ENCODE measurements at regions not wholly inside any gene's neighbourhood (a gene's known extent, or its start where the extent isn't known, plus 50 kb on each side); places are given as distances from the start of the nearest gene placed in this dataset.
"Not testable (repeated sequence)": the region's sequence is repeated elsewhere in the genome, so short reads cannot be mapped to it uniquely, and the experiment has no call there.

- DNase-seq (ENCODE audit: unreplicated experiment), result no peak
- Mint-ChIP-seq H3K4me3 (ENCODE audit: unreplicated experiment) (no peak overlapping the region), H3K9me3 (ENCODE audit: unreplicated experiment) (no peaks in the 10 kb centered on the region), H3K27ac (ENCODE audit: low read depth, unreplicated experiment) (no peak overlapping the region), H3K27me3 (ENCODE audit: insufficient read depth, unreplicated experiment) (no peaks in the 10 kb centered on the region), H3K36me3 (ENCODE audit: insufficient read depth, unreplicated experiment) (no peaks in the 10 kb centered on the region), H3K4me1 (ENCODE audit: insufficient read depth, unreplicated experiment) (no peaks in the 10 kb centered on the region)
- CTCF ChIA-PET, result no interaction called here
- no peak for TF ChIP-seq CTCF (IDR thresholded peaks at IDR 0.05; ENCODE audit: unreplicated experiment)
- intact Hi-C loops (cut with micrococcal nuclease), result no loop called here
- no TSS peak for BruUV-seq (replicated peaks)
- POLR2A ChIA-PET, result no interaction called here
These were observed 85.5 kb upstream of the DTNBP1 start for GRCh38 chr6:15748341-15748740.

GRCh38 chr6:15747354-15747883, 84.6 kb upstream of the DTNBP1 start:
- no peak for DNase-seq (ENCODE audit: unreplicated experiment)
- Mint-ChIP-seq H3K4me3 (ENCODE audit: unreplicated experiment) (no peak overlapping the region), H3K27me3 (ENCODE audit: insufficient read depth, unreplicated experiment) (no peaks in the 10 kb centered on the region), H3K9me3 (ENCODE audit: unreplicated experiment) (no peaks in the 10 kb centered on the region), H3K27ac (ENCODE audit: low read depth, unreplicated experiment) (no peak overlapping the region), H3K4me1 (ENCODE audit: insufficient read depth, unreplicated experiment) (no peaks in the 10 kb centered on the region), H3K36me3 (ENCODE audit: insufficient read depth, unreplicated experiment) (no peaks in the 10 kb centered on the region)
- ChIA-PET POLR2A (no interaction called here), CTCF (interaction anchor here (1.0 kb wide), 1 partner anchor 56 kb away, joined by 4 read pairs; no protein-coding TSS in a partner anchor)
- intact Hi-C loops (cut with micrococcal nuclease), result no loop called here
- TF ChIP-seq CTCF (IDR thresholded peaks at IDR 0.05; ENCODE audit: unreplicated experiment), result no peak
- no TSS peak for BruUV-seq (replicated peaks)

GRCh38 chr6:15745781-15746180, 83.0 kb upstream of the DTNBP1 start:
- H3K4me3 Mint-ChIP-seq (ENCODE audit: unreplicated experiment), result no peak overlapping the region
- no TSS peak for BruUV-seq (replicated peaks)

GRCh38 chr6:15744818-15745402, 82.1 kb upstream of the DTNBP1 start:
- ChIA-PET POLR2A (no interaction called here), CTCF (no interaction called here)
- Mint-ChIP-seq H3K9me3 (ENCODE audit: unreplicated experiment) (no peaks in the 10 kb centered on the region), H3K4me3 (ENCODE audit: unreplicated experiment) (no peak overlapping the region), H3K27me3 (ENCODE audit: insufficient read depth, unreplicated experiment) (no peaks in the 10 kb centered on the region), H3K4me1 (ENCODE audit: insufficient read depth, unreplicated experiment) (no peaks in the 10 kb centered on the region), H3K36me3 (ENCODE audit: insufficient read depth, unreplicated experiment) (no peaks in the 10 kb centered on the region), H3K27ac (ENCODE audit: low read depth, unreplicated experiment) (no peak overlapping the region)
- no peak for TF ChIP-seq CTCF (IDR thresholded peaks at IDR 0.05; ENCODE audit: unreplicated experiment)
- BruUV-seq (replicated peaks), result no TSS peak
- DNase-seq (ENCODE audit: unreplicated experiment), result no peak
- intact Hi-C loops (cut with micrococcal nuclease), result no loop called here

More at GRCh38 chr6:15745781-15746180, 83.0 kb upstream of the DTNBP1 start:
- POLR2A ChIA-PET, result no interaction called here
- H3K27ac Mint-ChIP-seq (ENCODE audit: low read depth, unreplicated experiment), result no peak overlapping the region
- H3K27me3 Mint-ChIP-seq (ENCODE audit: insufficient read depth, unreplicated experiment), result no peaks in the 10 kb centered on the region
- DNase-seq (ENCODE audit: unreplicated experiment), result no peak
- H3K36me3 Mint-ChIP-seq (ENCODE audit: insufficient read depth, unreplicated experiment), result no peaks in the 10 kb centered on the region
- H3K9me3 Mint-ChIP-seq (ENCODE audit: unreplicated experiment), result no peaks in the 10 kb centered on the region
- CTCF ChIA-PET, result interaction anchor here (0.6 kb wide), 1 partner anchor 60 kb away, joined by 3 read pairs; no protein-coding TSS in a partner anchor
- intact Hi-C loops (cut with micrococcal nuclease), result no loop called here
- TF ChIP-seq CTCF (IDR thresholded peaks at IDR 0.05; ENCODE audit: unreplicated experiment), result no peak
- H3K4me1 Mint-ChIP-seq (ENCODE audit: insufficient read depth, unreplicated experiment), result no peaks in the 10 kb centered on the region

- BruUV-seq (replicated peaks); intact Hi-C loops (cut with micrococcal nuclease); H3K9me3 Mint-ChIP-seq (ENCODE audit: unreplicated experiment); H3K27me3 Mint-ChIP-seq (ENCODE audit: insufficient read depth, unreplicated experiment); CTCF ChIA-PET; H3K4me1 Mint-ChIP-seq (ENCODE audit: insufficient read depth, unreplicated experiment); H3K4me3 Mint-ChIP-seq (ENCODE audit: unreplicated experiment); H3K36me3 Mint-ChIP-seq (ENCODE audit: insufficient read depth, unreplicated experiment); H3K27ac Mint-ChIP-seq (ENCODE audit: low read depth, unreplicated experiment); DNase-seq (ENCODE audit: unreplicated experiment): not testable (repeated sequence)
- POLR2A ChIA-PET, result interaction anchor here (0.6 kb wide), 1 partner anchor 9 kb away, joined by 3 read pairs; no protein-coding TSS in a partner anchor
These were observed 79.2 kb upstream of the DTNBP1 start for GRCh38 chr6:15742013-15742412.

Data from MCF 10A (cell line).